Panc1 (cell line): ENCODE measurements at regions not wholly inside any gene's neighbourhood (a gene's known extent, or its start where the extent isn't known, plus 50 kb on each side); places are given as distances from the start of the nearest gene placed in this dataset.

Experiments used
- ATAC-seq: fragments of 200-7000 bp; cut with Tn5 transposase; 2 replicates; pipeline ENCODE4 v1.9.1; 2020; ENCODE audit warnings: mild to moderate bottlenecking, moderate library complexity
- BruUV-seq: library from RNA; stranded (reverse); fragments of 400-500 nt; replicated peaks from 2 replicates; lab custom pipeline; 2021; lab: Mats Ljungman, UMichigan
- CTCF ChIA-PET: fragments of 300-600 bp; sonication (Branson Sonifier 250); formaldehyde crosslinking; loops from one replicate; lab custom pipeline; 2022; ENCODE audit warnings: antibody characterized with exemption; lab: Charles Lee
- POLR2A ChIA-PET: fragments of 300-600 bp; sonication (Branson Sonifier 250); formaldehyde crosslinking; loops from one replicate; lab custom pipeline; 2022; ENCODE audit warnings: antibody characterized with exemption; lab: Charles Lee
- DNase-seq: peaks from one replicate; pipeline ENCODE4 v3.0.0-alpha.2; 2010; ENCODE audit warnings: low read depth, low spot score
- H3K27ac ChIP-seq: 2 replicates; pipeline ENCODE4 v1.5.1; 2011; ENCODE audit warnings: mild to moderate bottlenecking, low read length, inconsistent platforms
- H3K27me3 ChIP-seq: fragments of 200-500 bp; sonication (Bioruptor generic); 2 replicates; pipeline ENCODE4 v1.6.0; 2014; ENCODE audit warnings: low read length, inconsistent platforms; ENCODE audit not compliant: control insufficient read depth, insufficient read depth
- H3K36me3 ChIP-seq: fragments of 200-500 bp; sonication (Bioruptor generic); 2 replicates; pipeline ENCODE4 v1.5.1; 2014; ENCODE audit warnings: inconsistent platforms, mild to moderate bottlenecking, low read length, moderate library complexity; ENCODE audit not compliant: control insufficient read depth, insufficient read depth
- H3K4me1 ChIP-seq: 2 replicates; pipeline ENCODE4 v1.5.1; 2011; ENCODE audit warnings: inconsistent platforms, mild to moderate bottlenecking, low read length, moderate library complexity; ENCODE audit not compliant: control insufficient read depth, insufficient read depth
- H3K4me3 ChIP-seq, 2 experiments: 2 replicates each; pipeline ENCODE4 v1.5.1; 2011 to 2012; ENCODE audit warnings: low read depth in 2 of 2, low read length in 2 of 2, mild to moderate bottlenecking in 2 of 2, inconsistent platforms in 1 of 2, moderate library complexity in 1 of 2
- H3K9me3 ChIP-seq: fragments of 200-500 bp; sonication (Bioruptor generic); 2 replicates; pipeline ENCODE4 v1.5.1; 2014; ENCODE audit warnings: low read depth, mild to moderate bottlenecking, inconsistent platforms, low read length, moderate library complexity; ENCODE audit not compliant: control insufficient read depth, insufficient read depth
- POLR2AphosphoS5 ChIP-seq: IDR thresholded peaks from 2 replicates; pipeline ENCODE4 v1.6.1; 2012; ENCODE audit warnings: mild to moderate bottlenecking, low read depth, low read length, moderate library complexity
- SIN3A ChIP-seq: IDR thresholded peaks from 2 replicates; pipeline ENCODE4 v1.6.1; 2012; ENCODE audit warnings: low read depth, mild to moderate bottlenecking, low read length, moderate library complexity, borderline replicate concordance; ENCODE audit not compliant: insufficient read depth
- TCF7L2 ChIP-seq: IDR thresholded peaks from 2 replicates; pipeline ENCODE4 v1.6.1; 2011; ENCODE audit warnings: mild to moderate bottlenecking, low read depth, low read length, inconsistent platforms
- in situ Hi-C: cut with HindIII; loops from 2 replicates; pipeline ENCODE4 v1.10.0; 2016; ENCODE audit warnings: low sequenced_read_pairs, low pct_unique_long_range_greater_than_20kb
- intact Hi-C: fragments of 100-400 bp; cut with micrococcal nuclease; formaldehyde crosslinking; loops from one replicate; pipeline ENCODE4 v1.10.0; 2022; ENCODE audit not compliant: unreplicated experiment
- TF ChIP-seq, protein P1 (sequence below), 2 experiments: IDR thresholded peaks; 2 replicates each; pipeline ENCODE4 v1.6.1; 2011 to 2012; ENCODE audit warnings: low read depth in 2 of 2, control low read depth in 1 of 2, low read length in 1 of 2, mild to moderate bottlenecking in 1 of 2, moderate library complexity in 1 of 2; ENCODE audit not compliant: insufficient read depth in 1 of 2
- TF ChIP-seq, protein P2 (sequence below): fragments of 450-650 bp; IDR thresholded peaks from 2 replicates; pipeline ENCODE4 v1.5.1; 2017; ENCODE audit warnings: mild to moderate bottlenecking

DNA sequence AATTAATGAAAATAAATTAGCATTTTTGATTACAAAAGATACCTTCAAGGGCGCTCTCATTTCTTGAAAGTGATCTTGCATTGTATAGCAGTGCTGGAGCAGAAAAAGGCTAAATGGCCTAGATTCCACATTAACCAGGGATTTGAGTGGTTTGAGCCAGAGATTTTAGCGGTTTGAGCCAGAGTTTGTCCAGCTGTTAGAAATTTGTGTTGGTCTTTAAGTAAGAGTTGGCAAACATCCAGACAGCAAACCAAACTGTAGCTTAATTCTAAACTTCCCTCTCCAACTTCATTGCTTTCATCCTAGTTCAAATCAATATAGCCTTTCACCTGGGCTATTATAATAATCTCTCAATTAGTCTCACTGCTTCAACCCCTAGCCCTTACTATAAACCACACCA, 351.7 kb downstream of the IGSF11 start:
- TF ChIP-seq TCF7L2 (no peak), POLR2AphosphoS5 (no peak)
- no peaks in the 10 kb centered on the region for H3K4me1 ChIP-seq
- H3K9me3 ChIP-seq, result no peaks in the 10 kb centered on the region
- BruUV-seq, result no TSS peak
- in situ Hi-C loops (no loop called here), intact Hi-C loops (no loop called here)
- ChIA-PET CTCF (no interaction called here), POLR2A (no interaction called here)
- H3K4me3 ChIP-seq, result no peak overlapping the region
- ATAC-seq (no peak), DNase-seq (no peak)
- H3K36me3 ChIP-seq, result no peaks in the 10 kb centered on the region
- no peak overlapping the region for H3K27ac ChIP-seq
- no peaks in the 10 kb centered on the region for H3K27me3 ChIP-seq

DNA sequence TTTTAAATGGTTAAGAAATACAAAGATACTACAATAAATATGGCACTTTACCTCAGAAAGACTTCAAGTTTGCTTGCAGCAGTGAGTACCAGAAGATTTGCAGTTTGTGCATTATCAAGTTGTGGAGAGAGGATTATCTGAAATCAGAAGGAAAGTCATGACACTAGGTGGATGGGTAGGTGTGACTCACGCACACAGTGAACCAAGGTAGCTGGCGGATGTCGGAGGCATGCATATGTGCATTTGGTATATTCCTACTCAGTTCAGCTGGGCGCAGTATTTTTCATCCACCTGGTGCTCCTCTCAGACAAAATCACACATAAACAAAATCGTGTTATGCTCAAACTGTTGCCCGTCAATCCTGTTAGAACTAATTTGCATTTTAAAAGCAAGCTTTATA, 351.0 kb downstream of the IGSF11 start:
- Histone ChIP-seq H3K4me1 (no peaks in the 10 kb centered on the region), H3K27ac (no peak overlapping the region), H3K9me3 (no peaks in the 10 kb centered on the region), H3K27me3 (no peaks in the 10 kb centered on the region), H3K36me3 (no peaks in the 10 kb centered on the region), H3K4me3 (no peak overlapping the region)
- TF ChIP-seq, protein P1, sequence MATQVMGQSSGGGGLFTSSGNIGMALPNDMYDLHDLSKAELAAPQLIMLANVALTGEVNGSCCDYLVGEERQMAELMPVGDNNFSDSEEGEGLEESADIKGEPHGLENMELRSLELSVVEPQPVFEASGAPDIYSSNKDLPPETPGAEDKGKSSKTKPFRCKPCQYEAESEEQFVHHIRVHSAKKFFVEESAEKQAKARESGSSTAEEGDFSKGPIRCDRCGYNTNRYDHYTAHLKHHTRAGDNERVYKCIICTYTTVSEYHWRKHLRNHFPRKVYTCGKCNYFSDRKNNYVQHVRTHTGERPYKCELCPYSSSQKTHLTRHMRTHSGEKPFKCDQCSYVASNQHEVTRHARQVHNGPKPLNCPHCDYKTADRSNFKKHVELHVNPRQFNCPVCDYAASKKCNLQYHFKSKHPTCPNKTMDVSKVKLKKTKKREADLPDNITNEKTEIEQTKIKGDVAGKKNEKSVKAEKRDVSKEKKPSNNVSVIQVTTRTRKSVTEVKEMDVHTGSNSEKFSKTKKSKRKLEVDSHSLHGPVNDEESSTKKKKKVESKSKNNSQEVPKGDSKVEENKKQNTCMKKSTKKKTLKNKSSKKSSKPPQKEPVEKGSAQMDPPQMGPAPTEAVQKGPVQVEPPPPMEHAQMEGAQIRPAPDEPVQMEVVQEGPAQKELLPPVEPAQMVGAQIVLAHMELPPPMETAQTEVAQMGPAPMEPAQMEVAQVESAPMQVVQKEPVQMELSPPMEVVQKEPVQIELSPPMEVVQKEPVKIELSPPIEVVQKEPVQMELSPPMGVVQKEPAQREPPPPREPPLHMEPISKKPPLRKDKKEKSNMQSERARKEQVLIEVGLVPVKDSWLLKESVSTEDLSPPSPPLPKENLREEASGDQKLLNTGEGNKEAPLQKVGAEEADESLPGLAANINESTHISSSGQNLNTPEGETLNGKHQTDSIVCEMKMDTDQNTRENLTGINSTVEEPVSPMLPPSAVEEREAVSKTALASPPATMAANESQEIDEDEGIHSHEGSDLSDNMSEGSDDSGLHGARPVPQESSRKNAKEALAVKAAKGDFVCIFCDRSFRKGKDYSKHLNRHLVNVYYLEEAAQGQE (IDR thresholded peaks at IDR 0.05; ENCODE audit: insufficient read depth in 1 of 2, low read depth in 2 of 2, low read length in 1 of 2), result no peak
- no peak for TF ChIP-seq POLR2AphosphoS5
- TF ChIP-seq, protein P2, sequence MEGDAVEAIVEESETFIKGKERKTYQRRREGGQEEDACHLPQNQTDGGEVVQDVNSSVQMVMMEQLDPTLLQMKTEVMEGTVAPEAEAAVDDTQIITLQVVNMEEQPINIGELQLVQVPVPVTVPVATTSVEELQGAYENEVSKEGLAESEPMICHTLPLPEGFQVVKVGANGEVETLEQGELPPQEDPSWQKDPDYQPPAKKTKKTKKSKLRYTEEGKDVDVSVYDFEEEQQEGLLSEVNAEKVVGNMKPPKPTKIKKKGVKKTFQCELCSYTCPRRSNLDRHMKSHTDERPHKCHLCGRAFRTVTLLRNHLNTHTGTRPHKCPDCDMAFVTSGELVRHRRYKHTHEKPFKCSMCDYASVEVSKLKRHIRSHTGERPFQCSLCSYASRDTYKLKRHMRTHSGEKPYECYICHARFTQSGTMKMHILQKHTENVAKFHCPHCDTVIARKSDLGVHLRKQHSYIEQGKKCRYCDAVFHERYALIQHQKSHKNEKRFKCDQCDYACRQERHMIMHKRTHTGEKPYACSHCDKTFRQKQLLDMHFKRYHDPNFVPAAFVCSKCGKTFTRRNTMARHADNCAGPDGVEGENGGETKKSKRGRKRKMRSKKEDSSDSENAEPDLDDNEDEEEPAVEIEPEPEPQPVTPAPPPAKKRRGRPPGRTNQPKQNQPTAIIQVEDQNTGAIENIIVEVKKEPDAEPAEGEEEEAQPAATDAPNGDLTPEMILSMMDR, result no peak
- TF ChIP-seq SIN3A, result no peak
- no peak for TF ChIP-seq TCF7L2
- no peak for ATAC-seq
- ChIA-PET POLR2A (no interaction called here), CTCF (no interaction called here)
- intact Hi-C loops, result no loop called here
- no TSS peak for BruUV-seq
- no peak for DNase-seq
- in situ Hi-C loops, result no loop called here

- DNase-seq, result no peak
- in situ Hi-C loops, result no loop called here
Measured at GRCh38 chr3:118688396-118688884, 346.2 kb downstream of the IGSF11 start.

More at GRCh38 chr3:118688396-118688884, 346.2 kb downstream of the IGSF11 start:
- intact Hi-C loops, result no loop called here
- no peaks in the 10 kb centered on the region for H3K27me3 ChIP-seq
- ATAC-seq, result no peak
- no peak overlapping the region for H3K27ac ChIP-seq
- TF ChIP-seq, protein P1 (IDR thresholded peaks at IDR 0.05; ENCODE audit: insufficient read depth in 1 of 2, low read depth in 2 of 2, low read length in 1 of 2), result no peak
- TF ChIP-seq POLR2AphosphoS5, result no peak
- TF ChIP-seq SIN3A, result no peak
- TF ChIP-seq, protein P2, result no peak
- TF ChIP-seq TCF7L2, result no peak
- ChIA-PET POLR2A (no interaction called here), CTCF (interaction anchor here (0.6 kb wide), 1 partner anchor 1060 kb away, joined by 3 read pairs; no protein-coding TSS in a partner anchor)
- BruUV-seq, result no TSS peak
- no peaks in the 10 kb centered on the region for H3K9me3 ChIP-seq
- H3K36me3 ChIP-seq, result no peaks in the 10 kb centered on the region
- no peaks in the 10 kb centered on the region for H3K4me1 ChIP-seq
- H3K4me3 ChIP-seq, result no peak overlapping the region
